Spleen (tissue), 11 donors: ENCODE measurements at regions not wholly inside any gene's neighbourhood (a gene's known extent, or its start where the extent isn't known, plus 50 kb on each side); places are given as distances from the start of the nearest gene placed in this dataset.

Experiments used
- DNase-seq: peaks from one replicate; pipeline ENCODE4 v3.0.0-alpha.2; 2020
- H3K27ac ChIP-seq, 8 donors: fragments of 200-600 bp; sonication (generic) in 7 of 8; 1 replicate in 4 of 8; 2 replicates in 4 of 8; pipeline versions ENCODE4 v1.5.0 to v1.8.0; 2016 to 2021; ENCODE audit warnings: inconsistent platforms in 4 of 8, mild to moderate bottlenecking in 4 of 8, moderate library complexity in 1 of 8
- H3K27me3 ChIP-seq, 7 donors: fragments of 200-600 bp; sonication (generic) in 6 of 7; replicated peaks in 1 of 7; 1 replicate in 4 of 7; 2 replicates in 3 of 7; pipeline versions ENCODE4 v1.5.0 to v1.8.0; 2016 to 2021; ENCODE audit warnings: inconsistent platforms in 3 of 7, mild to moderate bottlenecking in 1 of 7
- H3K36me3 ChIP-seq, 6 donors: fragments of 200-600 bp; sonication (generic) in 5 of 6; 1 replicate in 4 of 6; 2 replicates in 2 of 6; pipeline versions ENCODE4 v1.5.0 to v1.8.0; 2016 to 2021; ENCODE audit warnings: inconsistent platforms in 2 of 6
- H3K4me1 ChIP-seq, 6 donors: fragments of 200-600 bp; sonication (generic) in 5 of 6; 1 replicate in 3 of 6; 2 replicates in 3 of 6; pipeline versions ENCODE4 v1.5.0 to v1.8.0; 2016 to 2021; ENCODE audit warnings: inconsistent platforms in 3 of 6
- H3K4me3 ChIP-seq, 8 donors: fragments of 200-600 bp; sonication (generic) in 7 of 8; 1 replicate in 4 of 8; 2 replicates in 4 of 8; pipeline versions ENCODE4 v1.5.0 to v1.8.0; 2016 to 2021; ENCODE audit warnings: inconsistent platforms in 4 of 8, mild to moderate bottlenecking in 4 of 8, moderate library complexity in 2 of 8
- H3K9me3 ChIP-seq, 8 donors: fragments of 200-600 bp; sonication (generic) in 7 of 8; 1 replicate in 4 of 8; 2 replicates in 4 of 8; pipeline versions ENCODE4 v1.5.0 to v1.8.0; 2016 to 2021; ENCODE audit warnings: inconsistent platforms in 4 of 8
- POLR2A ChIP-seq, 3 donors: fragments of 450-650 bp; IDR thresholded peaks; one replicate each; pipeline ENCODE4 v1.5.1; 2017; ENCODE audit warnings: antibody characterized with exemption in 3 of 3, mild to moderate bottlenecking in 1 of 3
- POLR2AphosphoS5 ChIP-seq, 3 donors: sonication (generic); formaldehyde crosslinking; IDR thresholded peaks; one replicate each; pipeline ENCODE4 v1.5.1; 2017; ENCODE audit warnings: antibody characterized with exemption in 3 of 3
- WGBS, 5 donors: extraction: QIAGEN DNeasy Blood & Tissue Kit in 3 of 5; methylation state at CpG; one replicate each; pipeline versions ENCODE4 v1.1.5 to v1.1.7; 2013 to 2018; 5-methylcytosine and 5-hydroxymethylcytosine counted together
- intact Hi-C: fragments of 100-400 bp; cut with DNase I; formaldehyde crosslinking; loops from one replicate; pipeline ENCODE4 v1.15.0; 2023; ENCODE audit warnings: low total_unique reads
- TF ChIP-seq, protein P1 (sequence below), 11 experiments: fragments of 200-600 bp in 7 of 11; fragments of 450-650 bp in 4 of 11; sonication (generic) in 4 of 11; IDR thresholded peaks in 8 of 11; conservative IDR thresholded peaks in 3 of 11; 1 replicate in 7 of 11; 2 replicates in 4 of 11; pipeline versions ENCODE4 v1.4.0 to v1.8.0; 2016 to 2021; ENCODE audit warnings: antibody characterized with exemption in 11 of 11, inconsistent platforms in 4 of 11, mild to moderate bottlenecking in 1 of 11
- donor health status: healthy with polysubstance abuse.
- donor health status: DM: no; HTN: no; CAD: no; lungs with moderate emphysema.
- donor health status: DM: no; HTN: no; CAD: no.
- donor health status: Bipolar disorder and iron deficiency.
- donor health status: healthy.
- donor health status: DM: no; HTN: no; CAD: no.
- donor health status: DM: yes; HTN: yes; CAD: no.

DNA sequence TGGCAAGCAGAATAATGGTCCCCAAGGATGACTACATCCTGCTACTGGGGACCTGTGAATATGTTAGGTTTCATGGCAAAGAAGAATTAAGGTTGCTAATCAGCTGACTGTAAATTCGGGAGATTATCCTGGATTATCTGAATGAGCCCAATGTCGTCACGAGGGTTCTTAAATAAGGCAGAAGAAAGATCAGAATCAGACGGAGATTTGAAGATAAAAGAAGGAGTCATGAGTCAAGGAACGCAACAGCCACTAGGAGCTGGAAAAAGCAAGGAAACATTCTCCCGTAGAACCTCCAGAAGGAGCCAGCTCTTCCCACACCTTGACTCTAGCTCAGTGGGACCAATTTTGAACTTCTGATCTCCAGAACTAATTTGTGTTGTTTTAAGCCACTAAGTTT is 82.9 kb upstream of the APBB1IP start:
- TF ChIP-seq, protein P1, sequence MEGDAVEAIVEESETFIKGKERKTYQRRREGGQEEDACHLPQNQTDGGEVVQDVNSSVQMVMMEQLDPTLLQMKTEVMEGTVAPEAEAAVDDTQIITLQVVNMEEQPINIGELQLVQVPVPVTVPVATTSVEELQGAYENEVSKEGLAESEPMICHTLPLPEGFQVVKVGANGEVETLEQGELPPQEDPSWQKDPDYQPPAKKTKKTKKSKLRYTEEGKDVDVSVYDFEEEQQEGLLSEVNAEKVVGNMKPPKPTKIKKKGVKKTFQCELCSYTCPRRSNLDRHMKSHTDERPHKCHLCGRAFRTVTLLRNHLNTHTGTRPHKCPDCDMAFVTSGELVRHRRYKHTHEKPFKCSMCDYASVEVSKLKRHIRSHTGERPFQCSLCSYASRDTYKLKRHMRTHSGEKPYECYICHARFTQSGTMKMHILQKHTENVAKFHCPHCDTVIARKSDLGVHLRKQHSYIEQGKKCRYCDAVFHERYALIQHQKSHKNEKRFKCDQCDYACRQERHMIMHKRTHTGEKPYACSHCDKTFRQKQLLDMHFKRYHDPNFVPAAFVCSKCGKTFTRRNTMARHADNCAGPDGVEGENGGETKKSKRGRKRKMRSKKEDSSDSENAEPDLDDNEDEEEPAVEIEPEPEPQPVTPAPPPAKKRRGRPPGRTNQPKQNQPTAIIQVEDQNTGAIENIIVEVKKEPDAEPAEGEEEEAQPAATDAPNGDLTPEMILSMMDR (IDR thresholded peaks at IDR 0.05 in 8 of 11, conservative IDR thresholded peaks at IDR 0.05 in 3 of 11), result no peak
- TF ChIP-seq POLR2A (IDR thresholded peaks at IDR 0.05) (no peak), POLR2AphosphoS5 (IDR thresholded peaks at IDR 0.05) (no peak)
- WGBS, 5 donors, result 90 to 97% (median 93%) methylated on average over 6 of the region's 6 CpGs
- H3K9me3 ChIP-seq, result no peaks in the 10 kb centered on the region
- no peak for DNase-seq
- no peaks in the 10 kb centered on the region for H3K27me3 ChIP-seq
- intact Hi-C loops, result no loop called here
- no peak overlapping the region for H3K4me3 ChIP-seq
- H3K4me1 ChIP-seq, result no peaks in the 10 kb centered on the region
- H3K27ac ChIP-seq, result no peak overlapping the region
- H3K36me3 ChIP-seq, result no peaks in the 10 kb centered on the region

DNA sequence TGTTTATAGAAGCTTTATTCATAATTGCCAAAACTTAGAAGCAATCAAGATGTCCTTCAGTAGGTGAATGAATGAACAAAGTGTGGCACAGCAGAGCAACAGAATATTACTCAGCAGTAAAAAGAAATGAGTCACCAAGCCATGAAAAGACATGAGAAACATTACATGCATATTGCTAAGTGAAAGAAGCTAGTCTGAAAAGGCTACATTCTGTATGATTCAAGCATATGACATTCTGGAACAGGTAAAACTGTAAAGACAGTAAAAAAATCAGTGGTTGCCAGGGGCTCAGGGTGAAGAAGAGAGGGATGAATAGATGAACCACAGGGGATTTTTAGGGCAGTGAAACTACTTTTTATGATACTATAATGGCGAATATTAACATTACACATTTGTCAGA is 80.9 kb upstream of the APBB1IP start:
- Histone ChIP-seq H3K4me3 (no peak overlapping the region), H3K27ac (no peak overlapping the region), H3K4me1 (no peaks in the 10 kb centered on the region), H3K36me3 (no peaks in the 10 kb centered on the region), H3K9me3 (no peaks in the 10 kb centered on the region), H3K27me3 (no peaks in the 10 kb centered on the region)
- intact Hi-C loops, result no loop called here
- no peak for TF ChIP-seq POLR2AphosphoS5 (IDR thresholded peaks at IDR 0.05)
- TF ChIP-seq, protein P1 (IDR thresholded peaks at IDR 0.05 in 8 of 11, conservative IDR thresholded peaks at IDR 0.05 in 3 of 11), result no peak
- no peak for TF ChIP-seq POLR2A (IDR thresholded peaks at IDR 0.05)
- no peak for DNase-seq
- WGBS, 5 donors, result 0 to 85% (median 30%) methylated on average over 1 of the region's 1 CpG

DNA sequence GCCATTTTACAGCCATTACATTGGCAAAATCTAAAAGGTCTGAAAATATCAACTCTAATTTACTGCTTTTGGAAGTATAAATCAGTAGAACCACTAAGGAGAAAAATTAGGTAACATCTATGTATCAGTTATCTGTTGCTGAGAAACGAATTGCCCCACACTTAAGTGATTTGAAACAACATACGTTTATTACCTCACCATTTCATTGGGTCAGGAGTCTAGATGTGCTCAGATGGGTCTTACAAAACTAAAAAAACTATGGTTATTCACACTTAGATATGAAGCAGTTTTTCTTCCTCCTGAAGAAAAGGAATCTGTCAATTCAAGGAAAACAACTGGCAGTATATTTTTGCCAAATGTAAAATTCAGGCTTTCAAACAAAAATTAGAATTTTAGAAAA is 80.1 kb upstream of the APBB1IP start:
- Histone ChIP-seq H3K27me3 (no peaks in the 10 kb centered on the region), H3K9me3 (no peaks in the 10 kb centered on the region), H3K27ac (no peak overlapping the region), H3K36me3 (no peaks in the 10 kb centered on the region), H3K4me3 (no peak overlapping the region), H3K4me1 (no peaks in the 10 kb centered on the region)
- WGBS, 5 donors, result 23 to 79% (median 27%) methylated on average over 2 of the region's 2 CpGs
- DNase-seq, result no peak
- TF ChIP-seq POLR2AphosphoS5 (IDR thresholded peaks at IDR 0.05), result no peak
- TF ChIP-seq, protein P1 (IDR thresholded peaks at IDR 0.05 in 8 of 11, conservative IDR thresholded peaks at IDR 0.05 in 3 of 11), result no peak
- TF ChIP-seq POLR2A (IDR thresholded peaks at IDR 0.05), result no peak
- intact Hi-C loops, result no loop called here

DNA sequence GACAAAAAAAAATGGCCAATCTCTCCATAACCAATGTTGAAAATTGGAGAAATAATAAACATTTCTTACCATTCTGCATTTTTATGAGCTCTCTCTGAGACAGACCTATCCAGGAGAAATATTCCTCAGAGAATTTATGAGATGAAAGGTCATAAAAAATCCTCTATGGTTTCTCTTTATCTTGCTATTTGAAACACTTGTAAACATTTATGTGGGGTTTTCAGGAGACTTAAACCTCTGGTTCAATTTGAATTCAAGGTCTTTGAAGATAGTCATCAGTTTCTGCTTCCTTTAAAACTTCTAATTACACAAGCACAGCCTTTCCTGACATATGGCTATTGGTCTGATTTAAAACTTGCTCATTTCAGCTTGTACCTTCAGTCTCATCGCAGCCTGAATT is 78.5 kb upstream of the APBB1IP start:
- Histone ChIP-seq H3K9me3 (no peaks in the 10 kb centered on the region), H3K4me3 (no peak overlapping the region), H3K27ac (no peak overlapping the region), H3K27me3 (no peaks in the 10 kb centered on the region), H3K36me3 (no peaks in the 10 kb centered on the region), H3K4me1 (no peaks in the 10 kb centered on the region)
- WGBS, 5 donors, result 16 to 58% (median 41%) methylated on average over 1 of the region's 1 CpG
- no peak for DNase-seq
- intact Hi-C loops, result no loop called here
- TF ChIP-seq, protein P1 (IDR thresholded peaks at IDR 0.05 in 8 of 11, conservative IDR thresholded peaks at IDR 0.05 in 3 of 11), result no peak
- TF ChIP-seq POLR2AphosphoS5 (IDR thresholded peaks at IDR 0.05), result no peak
- no peak for TF ChIP-seq POLR2A (IDR thresholded peaks at IDR 0.05)
